SU-DHL-6 (cell line): ENCODE measurements at regions not wholly inside any gene's neighbourhood (a gene's known extent, or its start where the extent isn't known, plus 50 kb on each side); places are given as distances from the start of the nearest gene placed in this dataset.

Source experiments
- H2AFZ ChIP-seq: fragments of 200-600 bp; sonication (generic); 2 replicates; pipeline ENCODE4 v1.6.1; 2014; ENCODE audit warnings: low read depth, mild to moderate bottlenecking, moderate library complexity, mixed read lengths, antibody characterized with exemption, low read length; ENCODE audit not compliant: severe bottlenecking
- H3F3A ChIP-seq: fragments of 200-600 bp; shearing (Covaris generic); 2 replicates; pipeline ENCODE4 v1.6.0; 2016; ENCODE audit warnings: antibody characterized with exemption, mild to moderate bottlenecking; ENCODE audit not compliant: insufficient read depth
- H3K27ac ChIP-seq: fragments of 200-600 bp; sonication (generic); 2 replicates; pipeline ENCODE4 v1.5.1; 2016; ENCODE audit warnings: low read depth, mild to moderate bottlenecking, low read length, moderate library complexity, mixed read lengths
- H3K27me3 ChIP-seq: fragments of 200-600 bp; sonication (generic), shearing (Covaris generic); 2 replicates; pipeline ENCODE4 v1.6.0; 2014; ENCODE audit warnings: mild to moderate bottlenecking, low read length
- H3K36me3 ChIP-seq: fragments of 200-600 bp; sonication (generic); 2 replicates; pipeline ENCODE4 v1.6.1; 2014; ENCODE audit warnings: mild to moderate bottlenecking, low read length, mixed read lengths
- H3K4me2 ChIP-seq: fragments of 300-600, 200-600 bp; shearing (Covaris generic), sonication (generic); 2 replicates; pipeline ENCODE4 v1.6.0; 2014; ENCODE audit warnings: low read length, low read depth, mild to moderate bottlenecking; ENCODE audit not compliant: poor library complexity, severe bottlenecking
- H3K4me3 ChIP-seq: fragments of 200-600 bp; sonication (generic); 2 replicates; pipeline ENCODE4 v1.5.1; 2014; ENCODE audit warnings: antibody characterized with exemption, low read length, mild to moderate bottlenecking, mixed read lengths; ENCODE audit not compliant: insufficient read depth, poor library complexity, severe bottlenecking
- H3K79me2 ChIP-seq: fragments of 200-600 bp; sonication (generic); 2 replicates; pipeline ENCODE4 v1.6.1; 2014; ENCODE audit warnings: mild to moderate bottlenecking, low read length, moderate library complexity; ENCODE audit not compliant: insufficient read depth
- H3K9ac ChIP-seq: fragments of 200-600 bp; sonication (generic); 2 replicates; pipeline ENCODE4 v1.7.0; 2014; ENCODE audit warnings: mild to moderate bottlenecking, low read length
- H3K9me2 ChIP-seq: fragments of 200-600 bp; sonication (generic); replicated peaks from 2 replicates; pipeline ENCODE4 v1.6.1; 2014; ENCODE audit warnings: low read length; ENCODE audit not compliant: insufficient read depth
- H3K9me3 ChIP-seq: fragments of 200-600 bp; sonication (generic); 2 replicates; pipeline ENCODE4 v1.6.1; 2014; ENCODE audit warnings: low read length, mixed read lengths; ENCODE audit not compliant: insufficient read depth
- H4K20me1 ChIP-seq: fragments of 200-600 bp; sonication (generic); 2 replicates; pipeline ENCODE4 v1.6.1; 2014; ENCODE audit warnings: low read depth, mild to moderate bottlenecking, antibody characterized with exemption, low read length, moderate library complexity, mixed read lengths
- EZH2phosphoT487 ChIP-seq: fragments of 200-600 bp; sonication (generic), shearing (Covaris generic); conservative IDR thresholded peaks from 2 replicates; pipeline ENCODE4 v1.6.1; 2018; ENCODE audit warnings: mild to moderate bottlenecking, antibody characterized with exemption, low read length, moderate library complexity, mixed read lengths
- TF ChIP-seq, protein P1 (sequence below): fragments of 200-600 bp; sonication (generic); IDR thresholded peaks from one replicate; pipeline ENCODE4 v1.5.1; 2017; ENCODE audit warnings: antibody characterized with exemption, mild to moderate bottlenecking, low read length, moderate library complexity; ENCODE audit not compliant: insufficient read depth, poor library complexity, severe bottlenecking

- no peaks in the 10 kb centered on the region for H3K27me3 ChIP-seq
- no peaks in the 10 kb centered on the region; the same call in 1 of the 2 replicates for H3K36me3 ChIP-seq
- H2AFZ ChIP-seq, result no peak overlapping the region
- no peak overlapping the region for H3K9ac ChIP-seq
- no peak overlapping the region for H3K4me3 ChIP-seq
- H3K79me2 ChIP-seq, result no peaks in the 10 kb centered on the region
- no peaks in the 10 kb centered on the region for H4K20me1 ChIP-seq
- H3K4me2 ChIP-seq, result no peak overlapping the region
- no peaks in the 10 kb centered on the region for H3K9me3 ChIP-seq
- H3K9me2 ChIP-seq, result no peaks in the 10 kb centered on the region
- H3K27ac ChIP-seq, result no peak overlapping the region
- no peaks in the 10 kb centered on the region for H3F3A ChIP-seq
- TF ChIP-seq EZH2phosphoT487, result no peak
- TF ChIP-seq, protein P1, sequence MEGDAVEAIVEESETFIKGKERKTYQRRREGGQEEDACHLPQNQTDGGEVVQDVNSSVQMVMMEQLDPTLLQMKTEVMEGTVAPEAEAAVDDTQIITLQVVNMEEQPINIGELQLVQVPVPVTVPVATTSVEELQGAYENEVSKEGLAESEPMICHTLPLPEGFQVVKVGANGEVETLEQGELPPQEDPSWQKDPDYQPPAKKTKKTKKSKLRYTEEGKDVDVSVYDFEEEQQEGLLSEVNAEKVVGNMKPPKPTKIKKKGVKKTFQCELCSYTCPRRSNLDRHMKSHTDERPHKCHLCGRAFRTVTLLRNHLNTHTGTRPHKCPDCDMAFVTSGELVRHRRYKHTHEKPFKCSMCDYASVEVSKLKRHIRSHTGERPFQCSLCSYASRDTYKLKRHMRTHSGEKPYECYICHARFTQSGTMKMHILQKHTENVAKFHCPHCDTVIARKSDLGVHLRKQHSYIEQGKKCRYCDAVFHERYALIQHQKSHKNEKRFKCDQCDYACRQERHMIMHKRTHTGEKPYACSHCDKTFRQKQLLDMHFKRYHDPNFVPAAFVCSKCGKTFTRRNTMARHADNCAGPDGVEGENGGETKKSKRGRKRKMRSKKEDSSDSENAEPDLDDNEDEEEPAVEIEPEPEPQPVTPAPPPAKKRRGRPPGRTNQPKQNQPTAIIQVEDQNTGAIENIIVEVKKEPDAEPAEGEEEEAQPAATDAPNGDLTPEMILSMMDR, result no peak
Observed at GRCh38 chr1:198003468-198003867, 86.3 kb downstream of the LHX9 start.

DNA sequence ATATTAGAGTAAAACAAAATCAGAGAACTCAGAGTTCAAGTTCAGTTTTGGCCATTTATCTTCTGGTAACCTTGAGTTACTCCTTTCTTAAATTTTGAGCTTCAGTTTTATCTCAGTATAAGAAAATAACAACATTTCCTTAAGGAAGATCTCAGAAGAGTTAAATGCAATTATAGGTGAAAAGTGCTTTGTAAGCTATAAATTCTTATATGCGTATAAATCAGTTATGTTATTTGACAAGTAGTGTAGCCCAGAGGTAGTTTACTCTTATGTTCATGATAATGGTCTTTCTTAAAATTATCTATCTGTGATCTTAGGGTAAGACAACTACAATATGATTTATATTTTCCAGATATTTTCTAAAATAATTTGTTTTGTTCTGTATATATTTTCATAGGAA, 89.8 kb downstream of the LHX9 start:
- Histone ChIP-seq H3K4me3 (no peak overlapping the region), H3K9ac (no peak overlapping the region), H3K27me3 (no peaks in the 10 kb centered on the region), H3K36me3 (no peaks in the 10 kb centered on the region; the same call in 1 of the 2 replicates), H2AFZ (no peak overlapping the region), H3K9me3 (peaks cover 15% of the 10 kb centered on the region; the same call in 1 of the 2 replicates), H3F3A (no peaks in the 10 kb centered on the region), H3K27ac (no peak overlapping the region), H4K20me1 (no peaks in the 10 kb centered on the region), H3K9me2 (no peaks in the 10 kb centered on the region), H3K79me2 (no peaks in the 10 kb centered on the region), H3K4me2 (no peak overlapping the region)
- TF ChIP-seq, protein P1, result no peak
- no peak for TF ChIP-seq EZH2phosphoT487

DNA sequence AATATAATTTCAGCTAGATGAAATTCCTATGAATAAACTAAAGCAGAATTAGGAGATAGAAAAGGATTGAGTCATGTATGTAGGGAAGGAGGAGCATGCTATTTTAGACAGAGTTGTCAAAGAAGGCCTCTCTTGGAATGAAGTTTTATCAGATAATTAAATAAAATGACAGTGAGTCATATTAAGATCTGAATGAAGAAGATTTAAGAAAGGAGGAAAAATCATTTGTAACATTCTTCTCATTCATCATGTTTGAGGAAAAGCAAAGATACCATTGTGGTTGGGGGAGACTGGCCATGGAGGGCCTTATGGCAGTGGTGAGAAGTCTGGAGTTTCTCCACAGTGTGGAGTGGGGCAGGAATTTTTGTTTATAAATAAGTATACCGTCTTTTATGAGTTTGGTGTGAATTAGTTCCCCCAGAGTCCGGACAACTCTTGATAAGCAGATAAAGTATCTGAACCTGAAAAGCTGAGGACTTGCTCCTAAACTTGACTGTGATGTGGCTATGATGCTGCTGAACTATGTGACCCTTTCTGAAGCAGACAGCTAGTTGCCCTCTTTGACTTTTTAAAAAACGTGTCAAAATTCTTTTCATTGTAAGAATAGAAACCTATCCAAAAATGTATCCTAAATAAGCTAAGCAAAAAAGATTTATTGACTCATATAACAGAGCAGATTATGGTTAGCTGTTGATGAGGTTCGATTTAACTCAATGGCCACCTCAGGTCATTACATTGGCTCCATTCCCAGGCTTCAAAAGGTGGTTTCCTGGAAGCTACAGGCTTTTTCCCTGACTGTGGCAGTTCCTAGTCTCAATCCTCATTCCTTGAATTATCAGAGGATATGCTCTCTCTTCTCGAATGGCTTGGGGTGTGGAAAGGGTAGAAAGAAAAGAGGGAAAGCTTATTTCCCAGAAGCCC, 90.8 kb downstream of the LHX9 start:
- Histone ChIP-seq H3K27me3 (no peaks in the 10 kb centered on the region), H3K27ac (no peak overlapping the region), H3K9ac (no peak overlapping the region), H3K36me3 (no peaks in the 10 kb centered on the region; the same call in 1 of the 2 replicates), H2AFZ (no peak overlapping the region), H3K4me3 (no peak overlapping the region), H3K9me2 (no peaks in the 10 kb centered on the region), H3K79me2 (no peaks in the 10 kb centered on the region), H3K4me2 (no peak overlapping the region), H3K9me3 (peaks cover 15% of the 10 kb centered on the region; the same call in 1 of the 2 replicates), H4K20me1 (no peaks in the 10 kb centered on the region), H3F3A (no peaks in the 10 kb centered on the region)
- TF ChIP-seq EZH2phosphoT487, result no peak
- TF ChIP-seq, protein P1, result no peak
